HCT116 (cell line): ENCODE measurements at regions not wholly inside any gene's neighbourhood (a gene's known extent, or its start where the extent isn't known, plus 50 kb on each side); places are given as distances from the start of the nearest gene placed in this dataset.

Experiments
- ATAC-seq: fragments of 200-7000 bp; cut with Tn5 transposase; 2 replicates; pipeline ENCODE4 v1.9.1; 2020; ENCODE audit warnings: mild to moderate bottlenecking, moderate library complexity
- BruUV-seq: library from RNA; stranded (reverse); fragments of 400-500 nt; replicated peaks from 2 replicates; lab custom pipeline; 2021; lab: Mats Ljungman, UMichigan
- CTCF ChIA-PET: fragments of 300-600 bp; sonication (Branson Sonifier 250); formaldehyde crosslinking; loops from one replicate; lab custom pipeline; 2021; ENCODE audit warnings: antibody characterized with exemption; lab: Charles Lee
- POLR2A ChIA-PET: fragments of 300-600, 350-600 bp; sonication (Branson Sonifier 250); formaldehyde crosslinking; loops from one replicate; lab custom pipeline; 2021; ENCODE audit warnings: antibody characterized with exemption; lab: Charles Lee
- RAD21 ChIA-PET, 2 experiments: fragments of 300-600 bp; sonication (Branson Sonifier 250); formaldehyde crosslinking; loops; one replicate each; lab custom pipeline; 2023; ENCODE audit warnings: low total read pairs in 2 of 2; ENCODE audit not compliant: uncharacterized antibody in 2 of 2, unreplicated experiment in 2 of 2, low non-redundant PET in 1 of 2; lab: Charles Lee
- DNase-seq: peaks from one replicate; pipeline ENCODE4 v3.0.0-alpha.2; 2010; ENCODE audit warnings: low read depth, low spot score
- H2AFZ ChIP-seq: fragments of 200-600 bp; shearing (Covaris generic), sonication (generic); 2 replicates; pipeline ENCODE4 v1.6.1; 2017; ENCODE audit warnings: low read depth, mixed run types, mixed read lengths, antibody characterized with exemption, low read length; ENCODE audit not compliant: poor library complexity, severe bottlenecking
- H3K27ac ChIP-seq: 2 replicates; pipeline ENCODE4 v1.5.1; 2012; ENCODE audit warnings: low read depth, low read length
- H3K27me3 ChIP-seq: fragments of 200-600 bp; sonication (generic); 2 replicates; pipeline ENCODE4 v1.6.1; 2016; ENCODE audit warnings: mixed run types, low read length, mixed read lengths; ENCODE audit not compliant: insufficient read depth
- H3K36me3 ChIP-seq, 2 experiments: fragments of 200-500 bp in 1 of 2; fragments of 200-600 bp in 1 of 2; sonication (Bioruptor generic) in 1 of 2; sonication (generic) in 1 of 2; 2 replicates each; pipeline versions ENCODE4 v1.5.1 to v1.6.1; 2014 to 2016; ENCODE audit warnings: low read length in 2 of 2, inconsistent platforms in 1 of 2, mixed read lengths in 1 of 2, mixed run types in 1 of 2; ENCODE audit not compliant: insufficient read depth in 2 of 2, control insufficient read depth in 1 of 2
- H3K4me1 ChIP-seq, 2 experiments: fragments of 200-600 bp in 1 of 2; sonication (generic) in 1 of 2; 2 replicates each; pipeline versions ENCODE4 v1.5.1 to v1.6.1; 2012 to 2017; ENCODE audit warnings: low read length in 2 of 2, inconsistent platforms in 1 of 2, mild to moderate bottlenecking in 1 of 2, mixed read lengths in 1 of 2, mixed run types in 1 of 2, moderate library complexity in 1 of 2; ENCODE audit not compliant: insufficient read depth in 2 of 2, control insufficient read depth in 1 of 2
- H3K4me2 ChIP-seq: fragments of 200-600 bp; sonication (generic); 2 replicates; pipeline ENCODE4 v1.6.1; 2017; ENCODE audit warnings: mixed run types, low read length, mixed read lengths
- H3K4me3 ChIP-seq, 2 experiments: fragments of 200-600 bp in 1 of 2; sonication (generic) in 1 of 2; replicated peaks in 1 of 2; 2 replicates each; pipeline ENCODE4 v1.5.1; 2011 to 2016; ENCODE audit warnings: low read length in 2 of 2, control low read depth in 1 of 2, low read depth in 1 of 2, mild to moderate bottlenecking in 1 of 2, mixed read lengths in 1 of 2, mixed run types in 1 of 2
- H3K79me2 ChIP-seq: fragments of 200-600 bp; sonication (generic); 2 replicates; pipeline ENCODE4 v1.6.1; 2017; ENCODE audit warnings: mild to moderate bottlenecking, mixed run types, low read length, moderate library complexity, mixed read lengths; ENCODE audit not compliant: insufficient read depth
- H3K9ac ChIP-seq: fragments of 200-600 bp; sonication (generic); 2 replicates; pipeline ENCODE4 v1.6.1; 2016; ENCODE audit warnings: low read length, mixed read lengths
- H3K9me2 ChIP-seq: fragments of 200-600 bp; sonication (generic), shearing (Covaris generic); 2 replicates; pipeline ENCODE4 v1.6.1; 2017; ENCODE audit warnings: mixed run types, mild to moderate bottlenecking, moderate library complexity; ENCODE audit not compliant: insufficient read depth
- H3K9me3 ChIP-seq, 2 experiments: fragments of 200-500 bp in 1 of 2; fragments of 200-600 bp in 1 of 2; sonication (Bioruptor generic) in 1 of 2; sonication (generic) in 1 of 2; 2 replicates each; pipeline ENCODE4 v1.6.1; 2014 to 2017; ENCODE audit warnings: low read length in 2 of 2, mixed read lengths in 2 of 2, inconsistent platforms in 1 of 2, low read depth in 1 of 2, mild to moderate bottlenecking in 1 of 2, mixed run types in 1 of 2, moderate library complexity in 1 of 2; ENCODE audit not compliant: control insufficient read depth in 1 of 2, insufficient read depth in 1 of 2
- H4K20me1 ChIP-seq: fragments of 200-600 bp; sonication (generic), shearing (Covaris generic); 2 replicates; pipeline ENCODE4 v1.6.1; 2017; ENCODE audit warnings: mixed run types, mild to moderate bottlenecking, moderate library complexity; ENCODE audit not compliant: insufficient read depth
- CEBPB ChIP-seq: IDR thresholded peaks from 2 replicates; pipeline ENCODE4 v1.6.1; 2012; ENCODE audit warnings: low read depth
- EGR1 ChIP-seq: IDR thresholded peaks from 2 replicates; pipeline ENCODE4 v1.6.1; 2012; ENCODE audit warnings: low read depth
- ELF1 ChIP-seq: IDR thresholded peaks from 2 replicates; pipeline ENCODE4 v1.6.1; 2012; ENCODE audit warnings: low read depth, borderline replicate concordance
- EZH2 ChIP-seq: fragments of 200-600 bp; sonication (generic); IDR thresholded peaks from 2 replicates; pipeline ENCODE4 v1.6.1; 2017; ENCODE audit warnings: antibody characterized with exemption, mixed run types
- EZH2phosphoT487 ChIP-seq: fragments of 200-600 bp; IDR thresholded peaks from 2 replicates; pipeline ENCODE4 v1.6.1; 2018; ENCODE audit warnings: antibody characterized with exemption, borderline replicate concordance
- FOSL1 ChIP-seq: IDR thresholded peaks from 2 replicates; pipeline ENCODE4 v1.6.1; 2012; ENCODE audit warnings: low read depth
- POLR2A ChIP-seq: IDR thresholded peaks from 2 replicates; pipeline ENCODE4 v1.7.0; 2011; ENCODE audit warnings: borderline replicate concordance; ENCODE audit not compliant: insufficient read depth, insufficient read length; ENCODE audit errors: extremely low read depth
- SIN3A ChIP-seq: IDR thresholded peaks from 2 replicates; pipeline ENCODE4 v1.6.1; 2012; ENCODE audit warnings: low read depth
- SP1 ChIP-seq: IDR thresholded peaks from 2 replicates; pipeline ENCODE4 v1.6.1; 2012; ENCODE audit warnings: low read depth
- YY1 ChIP-seq: IDR thresholded peaks from 2 replicates; pipeline ENCODE4 v1.6.1; 2011; ENCODE audit warnings: low read length, low read depth, moderate library complexity, mild to moderate bottlenecking; ENCODE audit not compliant: insufficient replicate concordance; ENCODE audit errors: extremely low read depth
- ZFX ChIP-seq: fragments of 450-650 bp; IDR thresholded peaks from 2 replicates; pipeline ENCODE4 v1.6.1; 2017
- intact Hi-C: fragments of 100-400 bp; cut with micrococcal nuclease; formaldehyde crosslinking; loops from 2 replicates; pipeline ENCODE4 v1.10.0; 2022
- TF ChIP-seq, protein P1 (sequence below), 3 experiments: fragments of 200-600 bp in 1 of 3; sonication (generic) in 1 of 3; IDR thresholded peaks in 2 of 3; conservative IDR thresholded peaks in 1 of 3; 2 replicates each; pipeline ENCODE4 v1.5.1; 2012 to 2017; ENCODE audit warnings: low read depth in 2 of 3, low read length in 2 of 3, antibody characterized with exemption in 1 of 3, borderline replicate concordance in 1 of 3, control low read depth in 1 of 3, mild to moderate bottlenecking in 1 of 3, mixed read lengths in 1 of 3, mixed run types in 1 of 3, moderate library complexity in 1 of 3; ENCODE audit not compliant: insufficient read depth in 1 of 3
- TF ChIP-seq, protein P2 (sequence below): IDR thresholded peaks from 2 replicates; pipeline ENCODE4 v1.6.1; 2012

DNA sequence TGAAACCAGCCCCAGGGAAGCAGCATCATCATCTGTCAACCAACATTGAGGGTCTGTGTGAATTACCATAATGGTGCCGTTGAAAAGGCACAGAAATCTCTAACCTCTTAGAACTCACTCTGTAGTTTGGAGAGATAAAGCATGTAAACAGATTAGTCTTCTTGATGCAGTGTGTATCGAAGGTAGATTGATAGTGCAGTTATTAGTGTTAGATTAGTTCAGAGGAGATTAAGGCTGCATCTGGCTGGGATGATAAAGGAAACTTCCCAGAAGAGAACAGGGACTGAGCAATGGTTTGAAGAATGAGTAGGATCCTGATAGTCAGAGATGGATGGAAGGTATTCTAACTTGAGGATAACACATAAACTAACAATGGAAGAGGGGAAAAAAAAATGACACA, 651.5 kb downstream of the TLE1 start:
- DNase-seq (no peak), ATAC-seq (no peak)
- intact Hi-C loops, result no loop called here
- Histone ChIP-seq H3K27me3 (no peaks in the 10 kb centered on the region), H4K20me1 (no peaks in the 10 kb centered on the region), H3K79me2 (no peaks in the 10 kb centered on the region), H3K9me3 (no peaks in the 10 kb centered on the region), H3K4me2 (no peak overlapping the region), H3K27ac (no peak overlapping the region), H3K4me1 (no peaks in the 10 kb centered on the region), H3K9me2 (no peaks in the 10 kb centered on the region), H3K36me3 (no peaks in the 10 kb centered on the region), H3K4me3 (no peak overlapping the region), H3K9ac (no peak overlapping the region), H2AFZ (no peak overlapping the region)
- CTCF ChIA-PET, result no interaction called here
- RAD21 ChIA-PET, result no interaction called here
- no peak for TF ChIP-seq EZH2
- no peak for TF ChIP-seq SP1
- TF ChIP-seq ZFX, result no peak
- TF ChIP-seq POLR2A, result no peak
- TF ChIP-seq CEBPB, result no peak
- TF ChIP-seq, protein P1, sequence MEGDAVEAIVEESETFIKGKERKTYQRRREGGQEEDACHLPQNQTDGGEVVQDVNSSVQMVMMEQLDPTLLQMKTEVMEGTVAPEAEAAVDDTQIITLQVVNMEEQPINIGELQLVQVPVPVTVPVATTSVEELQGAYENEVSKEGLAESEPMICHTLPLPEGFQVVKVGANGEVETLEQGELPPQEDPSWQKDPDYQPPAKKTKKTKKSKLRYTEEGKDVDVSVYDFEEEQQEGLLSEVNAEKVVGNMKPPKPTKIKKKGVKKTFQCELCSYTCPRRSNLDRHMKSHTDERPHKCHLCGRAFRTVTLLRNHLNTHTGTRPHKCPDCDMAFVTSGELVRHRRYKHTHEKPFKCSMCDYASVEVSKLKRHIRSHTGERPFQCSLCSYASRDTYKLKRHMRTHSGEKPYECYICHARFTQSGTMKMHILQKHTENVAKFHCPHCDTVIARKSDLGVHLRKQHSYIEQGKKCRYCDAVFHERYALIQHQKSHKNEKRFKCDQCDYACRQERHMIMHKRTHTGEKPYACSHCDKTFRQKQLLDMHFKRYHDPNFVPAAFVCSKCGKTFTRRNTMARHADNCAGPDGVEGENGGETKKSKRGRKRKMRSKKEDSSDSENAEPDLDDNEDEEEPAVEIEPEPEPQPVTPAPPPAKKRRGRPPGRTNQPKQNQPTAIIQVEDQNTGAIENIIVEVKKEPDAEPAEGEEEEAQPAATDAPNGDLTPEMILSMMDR (IDR thresholded peaks at IDR 0.05 in 2 of 3, conservative IDR thresholded peaks at IDR 0.05 in 1 of 3; ENCODE audit: borderline replicate concordance in 1 of 3, insufficient read depth in 1 of 3, low read depth in 2 of 3, low read length in 2 of 3), result no peak
- no peak for TF ChIP-seq FOSL1
- TF ChIP-seq ELF1, result no peak
- TF ChIP-seq, protein P2, sequence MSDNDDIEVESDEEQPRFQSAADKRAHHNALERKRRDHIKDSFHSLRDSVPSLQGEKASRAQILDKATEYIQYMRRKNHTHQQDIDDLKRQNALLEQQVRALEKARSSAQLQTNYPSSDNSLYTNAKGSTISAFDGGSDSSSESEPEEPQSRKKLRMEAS, result no peak
- no peak for TF ChIP-seq EZH2phosphoT487
- TF ChIP-seq SIN3A, result no peak
- TF ChIP-seq YY1, result no peak
- TF ChIP-seq EGR1, result no peak
- BruUV-seq, result no TSS peak
- POLR2A ChIA-PET, result no interaction called here
